HCT116 (cell line): ENCODE measurements at regions not wholly inside any gene's neighbourhood (a gene's known extent, or its start where the extent isn't known, plus 50 kb on each side); places are given as distances from the start of the nearest gene placed in this dataset.

ENCODE experiments used
- ATAC-seq: fragments of 200-7000 bp; cut with Tn5 transposase; 2 replicates; pipeline ENCODE4 v1.9.1; 2020; ENCODE audit warnings: mild to moderate bottlenecking, moderate library complexity
- BruUV-seq: library from RNA; stranded (reverse); fragments of 400-500 nt; replicated peaks from 2 replicates; lab custom pipeline; 2021; lab: Mats Ljungman, UMichigan
- CTCF ChIA-PET: fragments of 300-600 bp; sonication (Branson Sonifier 250); formaldehyde crosslinking; loops from one replicate; lab custom pipeline; 2021; ENCODE audit warnings: antibody characterized with exemption; lab: Charles Lee
- POLR2A ChIA-PET: fragments of 300-600, 350-600 bp; sonication (Branson Sonifier 250); formaldehyde crosslinking; loops from one replicate; lab custom pipeline; 2021; ENCODE audit warnings: antibody characterized with exemption; lab: Charles Lee
- RAD21 ChIA-PET, 2 experiments: fragments of 300-600 bp; sonication (Branson Sonifier 250); formaldehyde crosslinking; loops; one replicate each; lab custom pipeline; 2023; ENCODE audit warnings: low total read pairs in 2 of 2; ENCODE audit not compliant: uncharacterized antibody in 2 of 2, unreplicated experiment in 2 of 2, low non-redundant PET in 1 of 2; lab: Charles Lee
- DNase-seq: peaks from one replicate; pipeline ENCODE4 v3.0.0-alpha.2; 2010; ENCODE audit warnings: low read depth, low spot score
- H2AFZ ChIP-seq: fragments of 200-600 bp; shearing (Covaris generic), sonication (generic); 2 replicates; pipeline ENCODE4 v1.6.1; 2017; ENCODE audit warnings: low read depth, mixed run types, mixed read lengths, antibody characterized with exemption, low read length; ENCODE audit not compliant: poor library complexity, severe bottlenecking
- H3K27ac ChIP-seq: 2 replicates; pipeline ENCODE4 v1.5.1; 2012; ENCODE audit warnings: low read depth, low read length
- H3K27me3 ChIP-seq: fragments of 200-600 bp; sonication (generic); 2 replicates; pipeline ENCODE4 v1.6.1; 2016; ENCODE audit warnings: mixed run types, low read length, mixed read lengths; ENCODE audit not compliant: insufficient read depth
- H3K36me3 ChIP-seq, 2 experiments: fragments of 200-500 bp in 1 of 2; fragments of 200-600 bp in 1 of 2; sonication (Bioruptor generic) in 1 of 2; sonication (generic) in 1 of 2; 2 replicates each; pipeline versions ENCODE4 v1.5.1 to v1.6.1; 2014 to 2016; ENCODE audit warnings: low read length in 2 of 2, inconsistent platforms in 1 of 2, mixed read lengths in 1 of 2, mixed run types in 1 of 2; ENCODE audit not compliant: insufficient read depth in 2 of 2, control insufficient read depth in 1 of 2
- H3K4me1 ChIP-seq, 2 experiments: fragments of 200-600 bp in 1 of 2; sonication (generic) in 1 of 2; 2 replicates each; pipeline versions ENCODE4 v1.5.1 to v1.6.1; 2012 to 2017; ENCODE audit warnings: low read length in 2 of 2, inconsistent platforms in 1 of 2, mild to moderate bottlenecking in 1 of 2, mixed read lengths in 1 of 2, mixed run types in 1 of 2, moderate library complexity in 1 of 2; ENCODE audit not compliant: insufficient read depth in 2 of 2, control insufficient read depth in 1 of 2
- H3K4me2 ChIP-seq: fragments of 200-600 bp; sonication (generic); 2 replicates; pipeline ENCODE4 v1.6.1; 2017; ENCODE audit warnings: mixed run types, low read length, mixed read lengths
- H3K4me3 ChIP-seq, 2 experiments: fragments of 200-600 bp in 1 of 2; sonication (generic) in 1 of 2; replicated peaks in 1 of 2; 2 replicates each; pipeline ENCODE4 v1.5.1; 2011 to 2016; ENCODE audit warnings: low read length in 2 of 2, control low read depth in 1 of 2, low read depth in 1 of 2, mild to moderate bottlenecking in 1 of 2, mixed read lengths in 1 of 2, mixed run types in 1 of 2
- H3K79me2 ChIP-seq: fragments of 200-600 bp; sonication (generic); 2 replicates; pipeline ENCODE4 v1.6.1; 2017; ENCODE audit warnings: mild to moderate bottlenecking, mixed run types, low read length, moderate library complexity, mixed read lengths; ENCODE audit not compliant: insufficient read depth
- H3K9ac ChIP-seq: fragments of 200-600 bp; sonication (generic); 2 replicates; pipeline ENCODE4 v1.6.1; 2016; ENCODE audit warnings: low read length, mixed read lengths
- H3K9me2 ChIP-seq: fragments of 200-600 bp; sonication (generic), shearing (Covaris generic); 2 replicates; pipeline ENCODE4 v1.6.1; 2017; ENCODE audit warnings: mixed run types, mild to moderate bottlenecking, moderate library complexity; ENCODE audit not compliant: insufficient read depth
- H3K9me3 ChIP-seq, 2 experiments: fragments of 200-500 bp in 1 of 2; fragments of 200-600 bp in 1 of 2; sonication (Bioruptor generic) in 1 of 2; sonication (generic) in 1 of 2; 2 replicates each; pipeline ENCODE4 v1.6.1; 2014 to 2017; ENCODE audit warnings: low read length in 2 of 2, mixed read lengths in 2 of 2, inconsistent platforms in 1 of 2, low read depth in 1 of 2, mild to moderate bottlenecking in 1 of 2, mixed run types in 1 of 2, moderate library complexity in 1 of 2; ENCODE audit not compliant: control insufficient read depth in 1 of 2, insufficient read depth in 1 of 2
- H4K20me1 ChIP-seq: fragments of 200-600 bp; sonication (generic), shearing (Covaris generic); 2 replicates; pipeline ENCODE4 v1.6.1; 2017; ENCODE audit warnings: mixed run types, mild to moderate bottlenecking, moderate library complexity; ENCODE audit not compliant: insufficient read depth
- ATF3 ChIP-seq: IDR thresholded peaks from 2 replicates; pipeline ENCODE4 v1.6.1; 2012
- CBX3 ChIP-seq: IDR thresholded peaks from 2 replicates; pipeline ENCODE4 v1.6.1; 2012; ENCODE audit warnings: low read depth
- CEBPB ChIP-seq: IDR thresholded peaks from 2 replicates; pipeline ENCODE4 v1.6.1; 2012; ENCODE audit warnings: low read depth
- CTCF ChIP-seq, 3 experiments: fragments of 200-600 bp in 1 of 3; sonication (generic) in 1 of 3; IDR thresholded peaks in 2 of 3; conservative IDR thresholded peaks in 1 of 3; 2 replicates each; pipeline ENCODE4 v1.5.1; 2012 to 2017; ENCODE audit warnings: low read depth in 2 of 3, low read length in 2 of 3, antibody characterized with exemption in 1 of 3, borderline replicate concordance in 1 of 3, control low read depth in 1 of 3, mild to moderate bottlenecking in 1 of 3, mixed read lengths in 1 of 3, mixed run types in 1 of 3, moderate library complexity in 1 of 3; ENCODE audit not compliant: insufficient read depth in 1 of 3
- ELF1 ChIP-seq: IDR thresholded peaks from 2 replicates; pipeline ENCODE4 v1.6.1; 2012; ENCODE audit warnings: low read depth, borderline replicate concordance
- EZH2 ChIP-seq: fragments of 200-600 bp; sonication (generic); IDR thresholded peaks from 2 replicates; pipeline ENCODE4 v1.6.1; 2017; ENCODE audit warnings: antibody characterized with exemption, mixed run types
- EZH2phosphoT487 ChIP-seq: fragments of 200-600 bp; IDR thresholded peaks from 2 replicates; pipeline ENCODE4 v1.6.1; 2018; ENCODE audit warnings: antibody characterized with exemption, borderline replicate concordance
- FOSL1 ChIP-seq: IDR thresholded peaks from 2 replicates; pipeline ENCODE4 v1.6.1; 2012; ENCODE audit warnings: low read depth
- MAX ChIP-seq: IDR thresholded peaks from 2 replicates; pipeline ENCODE4 v1.6.1; 2012
- POLR2A ChIP-seq: IDR thresholded peaks from 2 replicates; pipeline ENCODE4 v1.7.0; 2011; ENCODE audit warnings: borderline replicate concordance; ENCODE audit not compliant: insufficient read depth, insufficient read length; ENCODE audit errors: extremely low read depth
- RAD21 ChIP-seq: IDR thresholded peaks from 2 replicates; pipeline ENCODE4 v1.6.1; 2012; ENCODE audit warnings: low read depth, mild to moderate bottlenecking
- SIN3A ChIP-seq: IDR thresholded peaks from 2 replicates; pipeline ENCODE4 v1.6.1; 2012; ENCODE audit warnings: low read depth
- SRF ChIP-seq: IDR thresholded peaks from 2 replicates; pipeline ENCODE4 v1.6.1; 2012; ENCODE audit warnings: low read depth
- TCF7L2 ChIP-seq: IDR thresholded peaks from 2 replicates; pipeline ENCODE4 v1.7.0; 2011; ENCODE audit warnings: borderline replicate concordance, inconsistent platforms; ENCODE audit not compliant: insufficient read depth, insufficient read length; ENCODE audit errors: extremely low read depth
- YY1 ChIP-seq: IDR thresholded peaks from 2 replicates; pipeline ENCODE4 v1.6.1; 2011; ENCODE audit warnings: low read length, low read depth, moderate library complexity, mild to moderate bottlenecking; ENCODE audit not compliant: insufficient replicate concordance; ENCODE audit errors: extremely low read depth
- ZBTB33 ChIP-seq: IDR thresholded peaks from 2 replicates; pipeline ENCODE4 v1.6.1; 2011; ENCODE audit warnings: mild to moderate bottlenecking, low read length, moderate library complexity; ENCODE audit not compliant: insufficient replicate concordance; ENCODE audit errors: extremely low read depth
- ZFX ChIP-seq: fragments of 450-650 bp; IDR thresholded peaks from 2 replicates; pipeline ENCODE4 v1.6.1; 2017
- ZNF274 ChIP-seq: fragments of 200-500 bp; sonication (Bioruptor generic); IDR thresholded peaks from 2 replicates; pipeline ENCODE4 v1.6.1; 2014; ENCODE audit warnings: mild to moderate bottlenecking, low read depth, low read length, inconsistent platforms
- intact Hi-C: fragments of 100-400 bp; cut with micrococcal nuclease; formaldehyde crosslinking; loops from 2 replicates; pipeline ENCODE4 v1.10.0; 2022

- Histone ChIP-seq H4K20me1 (no peaks in the 10 kb centered on the region), H3K4me2 (no peak overlapping the region), H3K4me1 (peaks cover 3 to 10% of the 10 kb centered on the region in 2 experiments; a peak in 3 of 4 replicates), H3K9ac (no peak overlapping the region), H3K36me3 (no peaks in the 10 kb centered on the region), H3K4me3 (no peak overlapping the region), H3K79me2 (no peaks in the 10 kb centered on the region), H3K27ac (no peak overlapping the region), H3K9me2 (no peaks in the 10 kb centered on the region), H3K27me3 (no peaks in the 10 kb centered on the region), H2AFZ (peak overlapping the region; percentile 71), H3K9me3 (no peaks in the 10 kb centered on the region)
- intact Hi-C loops: no loop called here
- no TSS peak for BruUV-seq
- ATAC-seq (no peak), DNase-seq (no peak)
- ChIA-PET CTCF (no interaction called here), POLR2A (no interaction called here), RAD21 (no interaction called here)
- TF ChIP-seq MAX: no peak
- TF ChIP-seq EZH2: no peak
- TF ChIP-seq EZH2phosphoT487: no peak
- no peak for TF ChIP-seq POLR2A
These were observed 266.8 kb upstream of the NECTIN3 start for GRCh38 chr3:110804856-110805255.

GRCh38 chr3:110806924-110807323 is 264.7 kb upstream of the NECTIN3 start:
- H4K20me1 ChIP-seq: no peaks in the 10 kb centered on the region
- no peak for TF ChIP-seq SRF
- TF ChIP-seq ELF1: no peak
- no peak for TF ChIP-seq FOSL1
- TF ChIP-seq ZNF274: no peak
- TF ChIP-seq CTCF (IDR thresholded peaks at IDR 0.05 in 2 of 3, conservative IDR thresholded peaks at IDR 0.05 in 1 of 3; ENCODE audit: borderline replicate concordance in 1 of 3, insufficient read depth in 1 of 3, low read depth in 2 of 3, low read length in 2 of 3): no peak
- no peak for TF ChIP-seq ZFX
- TF ChIP-seq EZH2phosphoT487: no peak
- TF ChIP-seq EZH2: no peak
- TF ChIP-seq YY1: no peak
- no peak for TF ChIP-seq CBX3
- no peak for TF ChIP-seq ZBTB33
- TF ChIP-seq SIN3A: no peak
- TF ChIP-seq RAD21: no peak
- TF ChIP-seq ATF3: no peak
- TF ChIP-seq CEBPB: no peak
- no peak for TF ChIP-seq TCF7L2
- no peaks in the 10 kb centered on the region for H3K36me3 ChIP-seq
- H3K27ac ChIP-seq: 0 out of 2 replicates have a peak overlapping the region, but pooled peaks have one; percentile 1
- no peaks in the 10 kb centered on the region for H3K27me3 ChIP-seq
- no peaks in the 10 kb centered on the region for H3K9me2 ChIP-seq
- BruUV-seq: no TSS peak
- no peak overlapping the region for H3K4me2 ChIP-seq
- H3K4me1 ChIP-seq: peaks cover 6 to 10% of the 10 kb centered on the region in 2 experiments; a peak in 3 of 4 replicates
- ChIA-PET CTCF (no interaction called here), RAD21 (no interaction called here), POLR2A (no interaction called here)
- no peak for ATAC-seq
- H3K79me2 ChIP-seq: no peaks in the 10 kb centered on the region
- intact Hi-C loops: no loop called here
- DNase-seq: no peak
- H3K9ac ChIP-seq: no peak overlapping the region
- no peaks in the 10 kb centered on the region for H3K9me3 ChIP-seq
- peak overlapping the region; percentile 58 for H2AFZ ChIP-seq
- no peak overlapping the region for H3K4me3 ChIP-seq
